Fibroblast of the conjunctiva (primary cell): ENCODE measurements at regions not wholly inside any gene's neighbourhood (a gene's known extent, or its start where the extent isn't known, plus 50 kb on each side); places are given as distances from the start of the nearest gene placed in this dataset.
"Not testable (repeated sequence)": the region's sequence is repeated elsewhere in the genome, so short reads cannot be mapped to it uniquely, and the experiment has no call there.

Experiments used
- DNase-seq: peaks from one replicate; pipeline ENCODE4 v3.0.0-alpha.2; 2010; ENCODE audit warnings: low read depth

GRCh38 chr16:80254970-80255369 lies 285.8 kb upstream of the DYNLRB2 start:
- no peak for DNase-seq

GRCh38 chr16:80253741-80254140 lies 287.1 kb upstream of the DYNLRB2 start:
- DNase-seq: no peak

GRCh38 chr16:80250381-80250780 lies 290.4 kb upstream of the DYNLRB2 start:
- DNase-seq: no peak

GRCh38 chr16:80243303-80243702 lies 297.5 kb upstream of the DYNLRB2 start:
- DNase-seq: not testable (repeated sequence)

GRCh38 chr16:80242279-80242678 lies 298.5 kb upstream of the DYNLRB2 start:
- not testable (repeated sequence) for DNase-seq

- no peak for DNase-seq
Observed at GRCh38 chr16:80233097-80233835, 307.5 kb upstream of the DYNLRB2 start.

- peak; percentile 3 for DNase-seq
Observed at GRCh38 chr16:80231888-80232287, 308.9 kb upstream of the DYNLRB2 start.

GRCh38 chr16:80231121-80231520 lies 309.7 kb upstream of the DYNLRB2 start:
- no peak for DNase-seq

- no peak for DNase-seq
Observed at GRCh38 chr16:80230328-80231120, 310.3 kb upstream of the DYNLRB2 start.

- no peak for DNase-seq
Observed at GRCh38 chr16:80226499-80226898, 314.3 kb upstream of the DYNLRB2 start.

- no peak for DNase-seq
Observed at GRCh38 chr16:80210787-80211186, 330.0 kb upstream of the DYNLRB2 start.

- DNase-seq: no peak
Observed at GRCh38 chr16:80208743-80209142, 332.1 kb upstream of the DYNLRB2 start.

GRCh38 chr16:80208015-80208414 lies 332.8 kb upstream of the DYNLRB2 start:
- no peak for DNase-seq

- no peak for DNase-seq
Observed at GRCh38 chr16:80203821-80204220, 337.0 kb upstream of the DYNLRB2 start.

GRCh38 chr16:80202831-80203413 lies 337.9 kb upstream of the DYNLRB2 start:
- no peak for DNase-seq

GRCh38 chr16:80200079-80200478 lies 340.7 kb upstream of the DYNLRB2 start:
- no peak for DNase-seq

GRCh38 chr16:80199614-80200013 lies 341.2 kb upstream of the DYNLRB2 start:
- DNase-seq: no peak

- DNase-seq: no peak
Observed at GRCh38 chr16:80198311-80199299, 342.2 kb upstream of the DYNLRB2 start.

- peak; percentile 63 for DNase-seq
Observed at GRCh38 chr16:80197741-80198201, 343.0 kb upstream of the DYNLRB2 start.

GRCh38 chr16:80191928-80192327 lies 348.9 kb upstream of the DYNLRB2 start:
- DNase-seq: no peak

GRCh38 chr16:80189476-80190175 lies 351.2 kb upstream of the DYNLRB2 start:
- no peak for DNase-seq
